ENCODE measurements at regions not wholly inside any gene's neighbourhood (a gene's known extent, or its start where the extent isn't known, plus 50 kb on each side); places are given as distances from the start of the nearest gene placed in this dataset.

GRCh38 chr5:174384509-174384947, 339.0 kb downstream of the NSG2 start:
- DNase-seq (ENCODE audit: low read depth in 2 of 2), result peak; percentile 70 to 86

DNA sequence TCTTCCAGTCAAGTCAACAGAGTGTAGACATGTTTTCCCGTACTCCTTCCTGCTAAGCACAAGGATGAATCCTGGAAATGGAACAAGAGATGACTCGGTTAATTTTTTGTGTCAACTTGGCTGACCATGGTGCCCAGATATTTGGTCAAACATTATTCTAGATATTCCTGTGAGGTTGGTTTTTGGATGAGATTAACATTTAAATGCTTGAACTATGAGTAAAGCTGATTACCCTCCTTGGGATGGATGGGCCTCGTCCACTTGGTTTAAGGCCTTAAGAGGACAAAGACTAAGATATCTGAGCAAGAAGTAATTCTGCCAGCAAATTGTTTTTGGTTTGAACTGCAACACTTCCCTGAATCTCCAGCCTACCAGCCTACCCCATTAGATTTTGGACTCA, 338.1 kb upstream of the MSX2 start:
- TF ChIP-seq CTCF (IDR thresholded peaks at IDR 0.05; ENCODE audit: low read depth, low read length), result no peak
- peak; percentile 9 to 68 for DNase-seq (ENCODE audit: low read depth in 2 of 2)
- no peak overlapping the region for H3K4me3 ChIP-seq (replicated peaks in 1 of 2; ENCODE audit: low read depth in 2 of 2, low read length in 2 of 2)

More at GRCh38 chr5:174384509-174384947, 339.0 kb downstream of the NSG2 start:
- TF ChIP-seq CTCF (IDR thresholded peaks at IDR 0.05; ENCODE audit: low read depth, low read length), result no peak
- no peak overlapping the region for H3K4me3 ChIP-seq (replicated peaks in 1 of 2; ENCODE audit: low read depth in 2 of 2, low read length in 2 of 2)

- no peak for TF ChIP-seq CTCF (IDR thresholded peaks at IDR 0.05; ENCODE audit: low read depth, low read length)
- H3K4me3 ChIP-seq (replicated peaks in 1 of 2; ENCODE audit: low read depth in 2 of 2, low read length in 2 of 2), result no peak overlapping the region
- no peak for DNase-seq (ENCODE audit: low read depth in 2 of 2)
These were observed 337.5 kb upstream of the MSX2 start for GRCh38 chr5:174386846-174387245.

GRCh38 chr5:174387448-174387847, 336.9 kb upstream of the MSX2 start:
- H3K4me3 ChIP-seq (replicated peaks in 1 of 2; ENCODE audit: low read depth in 2 of 2, low read length in 2 of 2), result no peak overlapping the region
- no peak for TF ChIP-seq CTCF (IDR thresholded peaks at IDR 0.05; ENCODE audit: low read depth, low read length)
- DNase-seq (ENCODE audit: low read depth in 2 of 2), result no peak

- no peak overlapping the region for H3K4me3 ChIP-seq (replicated peaks in 1 of 2; ENCODE audit: low read depth in 2 of 2, low read length in 2 of 2)
- no peak for TF ChIP-seq CTCF (IDR thresholded peaks at IDR 0.05; ENCODE audit: low read depth, low read length)
- no peak for DNase-seq (ENCODE audit: low read depth in 2 of 2)
These were observed 331.5 kb upstream of the MSX2 start for GRCh38 chr5:174392892-174393291.

GRCh38 chr5:174396541-174396940, 327.8 kb upstream of the MSX2 start:
- no peak overlapping the region for H3K4me3 ChIP-seq (replicated peaks in 1 of 2; ENCODE audit: low read depth in 2 of 2, low read length in 2 of 2)
- DNase-seq (ENCODE audit: low read depth in 2 of 2), result no peak
- no peak for TF ChIP-seq CTCF (IDR thresholded peaks at IDR 0.05; ENCODE audit: low read depth, low read length)

DNA sequence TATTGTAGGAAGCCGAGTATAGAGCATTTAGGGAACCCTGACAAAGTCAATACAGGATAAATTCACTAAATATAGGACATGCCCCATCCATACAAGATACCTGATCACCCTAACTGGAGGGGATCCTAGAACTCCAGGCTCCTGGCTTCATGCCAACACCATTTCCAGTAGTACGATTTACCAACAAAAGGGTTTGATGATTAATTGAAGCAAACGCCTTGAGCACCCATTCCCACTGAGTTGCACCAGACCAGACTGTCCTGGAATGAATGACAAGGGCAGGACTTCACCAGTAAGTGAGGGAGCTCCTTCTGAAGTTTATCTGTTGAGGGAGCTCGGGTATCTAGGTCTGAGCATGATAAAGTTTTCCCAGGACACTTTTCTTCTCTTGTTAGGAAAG, 327.2 kb upstream of the MSX2 start:
- H3K4me3 ChIP-seq (replicated peaks in 1 of 2; ENCODE audit: low read depth in 2 of 2, low read length in 2 of 2), result no peak overlapping the region
- no peak for DNase-seq (ENCODE audit: low read depth in 2 of 2)
- TF ChIP-seq CTCF (IDR thresholded peaks at IDR 0.05; ENCODE audit: low read depth, low read length), result no peak

Data from cardiac fibroblast (primary cell).